B cell (primary cell): ENCODE measurements at regions not wholly inside any gene's neighbourhood (a gene's known extent, or its start where the extent isn't known, plus 50 kb on each side); places are given as distances from the start of the nearest gene placed in this dataset.

ENCODE experiments used
- ATAC-seq: fragments of 200-7000 bp; cut with Tn5 transposase; one replicate; pipeline ENCODE4 v1.10.0; 2021; ENCODE audit warnings: low read depth, mild to moderate bottlenecking, moderate number of reproducible peaks, moderate library complexity
- CTCF ChIA-PET: fragments of 350-600 bp; sonication (Branson Sonifier 250); formaldehyde crosslinking; loops from one replicate; lab custom pipeline; 2021; ENCODE audit warnings: antibody characterized with exemption, inconsistent platforms; lab: Charles Lee
- POLR2A ChIA-PET: fragments of 350-600 bp; sonication (Branson Sonifier 250); formaldehyde crosslinking; loops from one replicate; lab custom pipeline; 2021; ENCODE audit warnings: antibody characterized with exemption; lab: Charles Lee
- DNase-seq: peaks from one replicate; pipeline ENCODE4 v3.0.0; 2013
- H2AFZ ChIP-seq: 2 replicates; pipeline ENCODE4 v1.6.1; 2012; ENCODE audit warnings: mild to moderate bottlenecking, low read depth, low read length; ENCODE audit not compliant: insufficient read depth, poor library complexity, severe bottlenecking
- H3K27ac ChIP-seq, 2 donors: 1 replicate in 1 of 2; 2 replicates in 1 of 2; pipeline ENCODE4 v1.5.1; 2012 to 2013; ENCODE audit warnings: low read length in 2 of 2, mild to moderate bottlenecking in 2 of 2, moderate library complexity in 1 of 2
- H3K27me3 ChIP-seq, 4 experiments: fragments of 200-600 bp in 1 of 4; sonication (generic) in 1 of 4; replicated peaks in 1 of 4; 1 replicate in 2 of 4; 2 replicates in 2 of 4; pipeline versions ENCODE4 v1.6.1 to v1.7.0; 2013 to 2016; ENCODE audit warnings: low read length in 3 of 4, mild to moderate bottlenecking in 2 of 4, mixed read lengths in 1 of 4, moderate library complexity in 1 of 4; ENCODE audit not compliant: insufficient read depth in 4 of 4, control insufficient read depth in 3 of 4; ENCODE audit errors: control extremely low read depth in 1 of 4
- H3K36me3 ChIP-seq, 2 experiments: replicated peaks in 1 of 2; 1 replicate in 1 of 2; 2 replicates in 1 of 2; pipeline versions ENCODE4 v1.6.1 to v1.7.1; 2013; ENCODE audit warnings: low read length in 1 of 2; ENCODE audit not compliant: insufficient read depth in 2 of 2, control insufficient read depth in 1 of 2; ENCODE audit errors: control extremely low read depth in 1 of 2, extremely low read depth in 1 of 2
- H3K4me1 ChIP-seq, 2 donors: fragments of 200-600 bp in 1 of 2; sonication (generic) in 1 of 2; 1 replicate in 1 of 2; 2 replicates in 1 of 2; pipeline versions ENCODE4 v1.5.1 to v1.6.1; 2013 to 2017; ENCODE audit warnings: low read length in 2 of 2; ENCODE audit not compliant: control insufficient read depth in 2 of 2, insufficient read depth in 2 of 2
- H3K4me2 ChIP-seq: replicated peaks from 2 replicates; pipeline ENCODE3; 2012; ENCODE audit warnings: mild to moderate bottlenecking, low read depth, low read length; ENCODE audit not compliant: poor library complexity, severe bottlenecking
- H3K4me3 ChIP-seq, 5 experiments: fragments of 200-600 bp in 1 of 5; sonication (generic) in 1 of 5; 1 replicate in 3 of 5; 2 replicates in 2 of 5; pipeline versions ENCODE4 v1.5.1 to v1.7.0; 2011 to 2016; ENCODE audit warnings: low read length in 4 of 5, mild to moderate bottlenecking in 4 of 5, low read depth in 2 of 5, control low read depth in 1 of 5, moderate library complexity in 1 of 5; ENCODE audit not compliant: insufficient read depth in 1 of 5; ENCODE audit errors: control extremely low read depth in 1 of 5, extremely low read depth in 1 of 5
- H3K79me2 ChIP-seq: fragments of 200-600 bp; sonication (generic); one replicate; pipeline ENCODE4 v1.6.0; 2016; ENCODE audit warnings: low read length; ENCODE audit not compliant: control insufficient read depth, insufficient read depth
- H3K9ac ChIP-seq: fragments of 200-600 bp; sonication (generic); 2 replicates; pipeline ENCODE4 v1.6.1; 2017; ENCODE audit warnings: mild to moderate bottlenecking, low read length, moderate library complexity
- H3K9me3 ChIP-seq, 3 donors: one replicate each; pipeline versions ENCODE4 v1.6.1 to v1.7.1; 2013; ENCODE audit warnings: low read length in 2 of 3; ENCODE audit not compliant: control insufficient read depth in 2 of 3, insufficient read depth in 1 of 3; ENCODE audit errors: control extremely low read depth in 1 of 3
- H4K20me1 ChIP-seq: 2 replicates; pipeline ENCODE4 v1.6.0; 2012; ENCODE audit warnings: mild to moderate bottlenecking, low read length; ENCODE audit not compliant: insufficient read depth, control insufficient read depth, poor library complexity, severe bottlenecking
- H3K27ac Mint-ChIP-seq: one replicate; pipeline ENCODE4 v1.8.0; 2021; ENCODE audit warnings: mixed read lengths
- H3K27me3 Mint-ChIP-seq: one replicate; pipeline ENCODE4 v1.8.0; 2021; ENCODE audit warnings: mixed read lengths
- H3K4me1 Mint-ChIP-seq: one replicate; pipeline ENCODE4 v1.8.0; 2021; ENCODE audit warnings: mixed read lengths
- H3K4me3 Mint-ChIP-seq: one replicate; pipeline ENCODE4 v1.8.0; 2021; ENCODE audit warnings: mixed read lengths
- H3K9me3 Mint-ChIP-seq: one replicate; pipeline ENCODE4 v1.8.0; 2022; ENCODE audit warnings: mixed read lengths; ENCODE audit not compliant: insufficient read depth
- CTCF ChIP-seq: fragments of 200-600 bp; IDR thresholded peaks from one replicate; pipeline ENCODE4 v1.8.0; 2022; ENCODE audit warnings: antibody characterized with exemption, mild to moderate bottlenecking
- EZH2 ChIP-seq: IDR thresholded peaks from 2 replicates; pipeline ENCODE4 v1.6.1; 2012; ENCODE audit warnings: borderline replicate concordance, low read depth, mild to moderate bottlenecking, moderate library complexity, low read length; ENCODE audit not compliant: insufficient read depth, poor library complexity, severe bottlenecking
- WGBS: methylation state at CpG from one replicate; pipeline ENCODE4 v1.1.5; 2013; ENCODE audit warnings: missing lambda C conversion rate; ENCODE audit not compliant: insufficient coverage; 5-methylcytosine and 5-hydroxymethylcytosine counted together
- intact Hi-C: fragments of 100-400 bp; cut with micrococcal nuclease; formaldehyde crosslinking; loops from one replicate; pipeline ENCODE4 v1.10.0; 2022

GRCh38 chr3:168197162-168197561 is 101.4 kb upstream of the GOLIM4 start:
- ChIA-PET CTCF (no interaction called here), POLR2A (no interaction called here)
- Mint-ChIP-seq H3K4me1 (no peaks in the 10 kb centered on the region), H3K27me3 (peaks cover 16% of the 10 kb centered on the region), H3K27ac (no peak overlapping the region), H3K4me3 (no peak overlapping the region), H3K9me3 (no peaks in the 10 kb centered on the region)
- H3K27ac ChIP-seq = no peak overlapping the region
- no peaks in the 10 kb centered on the region for H3K79me2 ChIP-seq
- no peaks in the 10 kb centered on the region for H3K9me3 ChIP-seq
- no peaks in the 10 kb centered on the region for H3K4me1 ChIP-seq
- H3K4me3 ChIP-seq = no peak overlapping the region
- no peaks in the 10 kb centered on the region for H4K20me1 ChIP-seq
- H3K27me3 ChIP-seq = no peaks in the 10 kb centered on the region
- H3K4me2 ChIP-seq = no peak overlapping the region
- TF ChIP-seq CTCF (no peak), EZH2 (no peak)
- no peak for DNase-seq
- no peak for ATAC-seq
- no peak overlapping the region for H2AFZ ChIP-seq
- H3K9ac ChIP-seq = no peak overlapping the region
- 80% methylated on average over 2 of the region's 3 CpGs for WGBS
- intact Hi-C loops = no loop called here
- no peaks in the 10 kb centered on the region for H3K36me3 ChIP-seq

- intact Hi-C loops = no loop called here
- Histone ChIP-seq H2AFZ (no peak overlapping the region), H3K4me2 (no peak overlapping the region), H3K9ac (no peak overlapping the region), H3K4me1 (no peaks in the 10 kb centered on the region), H3K79me2 (no peaks in the 10 kb centered on the region), H3K9me3 (no peaks in the 10 kb centered on the region), H3K27me3 (no peaks in the 10 kb centered on the region), H3K27ac (no peak overlapping the region), H4K20me1 (no peaks in the 10 kb centered on the region), H3K4me3 (no peak overlapping the region), H3K36me3 (no peaks in the 10 kb centered on the region)
- Mint-ChIP-seq H3K9me3 (no peaks in the 10 kb centered on the region), H3K27ac (no peak overlapping the region), H3K4me3 (no peak overlapping the region), H3K27me3 (peaks cover 15% of the 10 kb centered on the region), H3K4me1 (no peaks in the 10 kb centered on the region)
- TF ChIP-seq CTCF = no peak
- TF ChIP-seq EZH2 = no peak
- DNase-seq (no peak), ATAC-seq (no peak)
- ChIA-PET POLR2A (no interaction called here), CTCF (no interaction called here)
Measured at GRCh38 chr3:168191856-168192255, 96.1 kb upstream of the GOLIM4 start.
